HG02973 (cell line): ENCODE measurements at regions not wholly inside any gene's neighbourhood (a gene's known extent, or its start where the extent isn't known, plus 50 kb on each side); places are given as distances from the start of the nearest gene placed in this dataset.

Source experiments
- ATAC-seq: cut with Tn5 transposase; IDR thresholded peaks from one replicate; pipeline ENCODE4 v1.9.1; 2021; ENCODE audit warnings: moderate library complexity; ENCODE audit not compliant: unreplicated experiment

GRCh38 chr6:110538416-110539160 lies 62.2 kb upstream of the SLC22A16 start:
- ATAC-seq = no peak

GRCh38 chr6:110537208-110538123 lies 61.1 kb upstream of the SLC22A16 start:
- peak; percentile 46 for ATAC-seq

- ATAC-seq = no peak
These were observed 58.5 kb upstream of the SLC22A16 start for GRCh38 chr6:110534731-110535492.

GRCh38 chr6:110532431-110532830 lies 56.0 kb upstream of the SLC22A16 start:
- no peak for ATAC-seq

- no peak for ATAC-seq
These were observed 54.3 kb upstream of the SLC22A16 start for GRCh38 chr6:110530671-110531070.

- ATAC-seq = no peak
These were observed 53.5 kb upstream of the SLC22A16 start for GRCh38 chr6:110529907-110530306.

GRCh38 chr6:110529355-110529754 lies 52.9 kb upstream of the SLC22A16 start:
- no peak for ATAC-seq

- ATAC-seq = no peak
These were observed 52.5 kb upstream of the SLC22A16 start for GRCh38 chr6:110528930-110529325.

- no peak for ATAC-seq
These were observed 51.9 kb upstream of the SLC22A16 start for GRCh38 chr6:110528101-110528929.

GRCh38 chr6:110527516-110527915 lies 51.1 kb upstream of the SLC22A16 start:
- no peak for ATAC-seq

- ATAC-seq = no peak
These were observed 50.3 kb upstream of the SLC22A16 start for GRCh38 chr6:110526726-110527125.
